ENCODE measurements at regions not wholly inside any gene's neighbourhood (a gene's known extent, or its start where the extent isn't known, plus 50 kb on each side); places are given as distances from the start of the nearest gene placed in this dataset.

DNA sequence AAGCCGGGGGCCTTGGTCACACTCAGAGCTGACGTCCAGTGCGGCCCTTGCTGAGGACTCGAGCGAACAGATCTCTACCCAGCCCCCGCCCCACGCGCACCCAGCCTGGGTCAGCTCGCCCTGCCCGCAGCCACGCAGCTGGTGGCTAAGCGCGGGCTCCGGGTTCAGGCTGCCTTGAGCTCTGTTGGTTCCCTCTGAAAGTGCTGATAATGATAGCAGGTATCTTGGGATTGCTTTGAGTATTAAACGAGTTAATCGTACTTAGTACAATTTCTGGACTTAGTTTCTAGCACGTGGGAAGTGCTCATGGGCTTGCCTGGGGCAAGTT lies 88.1 kb upstream of the TGM3 start:
- TF ChIP-seq DPF2 (IDR thresholded peaks at IDR 0.05) (peak; percentile 3; the same call in 1 of the 2 replicates), STAT1 (conservative IDR thresholded peaks at IDR 0.05) (no peak), ASH2L (IDR thresholded peaks at IDR 0.05; ENCODE audit: borderline replicate concordance, low read depth) (no peak), ZNF217 (IDR thresholded peaks at IDR 0.05) (0 out of 2 replicates have a peak, but pooled peaks have one; percentile 0), STAT3 (IDR thresholded peaks at IDR 0.05; ENCODE audit: low read depth, low read length) (no peak), NFIC (IDR thresholded peaks at IDR 0.05; ENCODE audit: low read depth, low read length) (no peak)
- no peak for DNase-seq (ENCODE audit: low read depth, low spot score)
- CTCF ChIA-PET, result interaction anchor here (0.7 to 4.1 kb wide), 37 partner anchors 9 to 442 kb away, joined by 3 to 78 read pairs (median 4); partner anchors contain the start of gene SNRPB
- no TSS peak for BruUV-seq (replicated peaks)
- Histone ChIP-seq H3K9ac (ENCODE audit: control insufficient read depth, insufficient read depth, low read length) (peak overlapping the region; percentile 51), H3K4me2 (ENCODE audit: control insufficient read depth, insufficient read depth) (peak overlapping the region; percentile 99), H3K27ac (ENCODE audit: control insufficient read depth, insufficient read depth) (no peak overlapping the region), H3K4me1 (ENCODE audit: control insufficient read depth, insufficient read depth, low read length) (peaks cover 3% of the 10 kb centered on the region; the same call in 1 of the 2 replicates), H2AFZ (ENCODE audit: control insufficient read depth, low read depth, low read length) (peak overlapping the region; percentile 89), H3K36me3 (ENCODE audit: control insufficient read depth in 2 of 2, insufficient read depth in 2 of 2, low read length in 1 of 2) (no peaks in the 10 kb centered on the region), H3K27me3 (replicated peaks in 1 of 2; ENCODE audit: control insufficient read depth in 2 of 2, insufficient read depth in 2 of 2, low read length in 1 of 2) (no peaks in the 10 kb centered on the region; a peak in 2 of 4 replicates), H3K79me2 (ENCODE audit: control insufficient read depth, insufficient read depth, low read length) (no peaks in the 10 kb centered on the region), H4K20me1 (ENCODE audit: control insufficient read depth, insufficient read depth) (no peaks in the 10 kb centered on the region), H3K4me3 (peak overlapping the region; percentile 63), H3K9me3 (replicated peaks; ENCODE audit: control insufficient read depth, insufficient read depth, low read length) (no peaks in the 10 kb centered on the region)
- intact Hi-C loops (cut with micrococcal nuclease; ENCODE audit: unreplicated experiment) (loop anchor here (1.0 to 5.0 kb wide), 2 partner anchors 140 to 245 kb away; no protein-coding TSS in a partner anchor), in situ Hi-C loops (cut with MboI) (no loop called here)
- POLR2A ChIA-PET, result interaction anchor here (0.6 to 1.1 kb wide), 2 partner anchors 263 to 338 kb away, joined by 4 read pairs; partner anchors contain the start of gene SNRPB
- SMC1A ChIA-PET (ENCODE audit: uncharacterized antibody, unreplicated experiment), result interaction anchor here (0.7 to 3.4 kb wide), 19 partner anchors 9 to 430 kb away, joined by 3 to 29 read pairs (median 3); no protein-coding TSS in a partner anchor
- WGBS (ENCODE audit: insufficient coverage, insufficient replicate concordance, low lambda C conversion rate, missing lambda C conversion rate), result 0% methylated on average over 14 of the region's 17 CpGs
- no peak for ATAC-seq
- RAD21 ChIA-PET (ENCODE audit: unreplicated experiment), result interaction anchor here (0.6 to 3.6 kb wide), 19 partner anchors 10 to 439 kb away, joined by 3 to 27 read pairs (median 4); partner anchors contain the start of gene SNRPB
- FAIRE-seq, result no peak

DNA sequence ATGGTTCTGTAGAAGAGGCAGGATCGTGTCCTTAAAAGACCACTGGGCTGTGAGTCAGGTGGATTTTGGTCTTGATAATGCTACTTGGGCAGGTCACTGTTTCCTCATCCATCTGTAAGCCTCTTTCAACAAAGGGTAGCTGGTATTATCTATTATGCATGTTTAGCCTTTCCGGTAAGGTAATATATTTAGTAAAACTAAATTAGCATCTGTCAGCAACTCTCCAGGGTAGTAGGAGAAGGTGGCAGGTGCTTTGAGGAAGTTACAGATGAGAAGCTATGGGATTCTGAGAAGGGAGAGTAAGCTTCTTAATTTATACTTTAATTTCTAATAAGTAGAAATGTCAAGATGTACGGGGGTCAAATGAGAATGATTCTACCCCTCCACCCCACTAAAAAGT lies 86.9 kb upstream of the TGM3 start:
- ChIA-PET POLR2A (no interaction called here), SMC1A (ENCODE audit: uncharacterized antibody, unreplicated experiment) (interaction anchor here (0.5 to 3.4 kb wide), 8 partner anchors 10 to 260 kb away, joined by 3 to 29 read pairs (median 6); no protein-coding TSS in a partner anchor), RAD21 (ENCODE audit: unreplicated experiment) (interaction anchor here (0.8 to 3.6 kb wide), 3 partner anchors 92 to 262 kb away, joined by 4 to 19 read pairs (median 4); partner anchors contain the start of gene SNRPB), CTCF (interaction anchor here (0.8 to 4.1 kb wide), 11 partner anchors 11 to 445 kb away, joined by 3 to 78 read pairs (median 5); no protein-coding TSS in a partner anchor)
- Histone ChIP-seq H3K9ac (ENCODE audit: control insufficient read depth, insufficient read depth, low read length) (no peak overlapping the region), H2AFZ (ENCODE audit: control insufficient read depth, low read depth, low read length) (no peak overlapping the region), H3K79me2 (ENCODE audit: control insufficient read depth, insufficient read depth, low read length) (no peaks in the 10 kb centered on the region), H3K27ac (ENCODE audit: control insufficient read depth, insufficient read depth) (no peak overlapping the region), H3K36me3 (ENCODE audit: control insufficient read depth in 2 of 2, insufficient read depth in 2 of 2, low read length in 1 of 2) (no peaks in the 10 kb centered on the region), H3K9me3 (replicated peaks; ENCODE audit: control insufficient read depth, insufficient read depth, low read length) (no peaks in the 10 kb centered on the region), H3K4me2 (ENCODE audit: control insufficient read depth, insufficient read depth) (no peak overlapping the region), H4K20me1 (ENCODE audit: control insufficient read depth, insufficient read depth) (no peaks in the 10 kb centered on the region), H3K27me3 (replicated peaks in 1 of 2; ENCODE audit: control insufficient read depth in 2 of 2, insufficient read depth in 2 of 2, low read length in 1 of 2) (no peaks in the 10 kb centered on the region; a peak in 2 of 4 replicates), H3K4me3 (no peak overlapping the region), H3K4me1 (ENCODE audit: control insufficient read depth, insufficient read depth, low read length) (peaks cover 3% of the 10 kb centered on the region; the same call in 1 of the 2 replicates)
- in situ Hi-C loops (cut with MboI), result no loop called here
- DNase-seq (ENCODE audit: low read depth, low spot score), result no peak
- FAIRE-seq, result no peak
- TF ChIP-seq RB1 (IDR thresholded peaks at IDR 0.05; ENCODE audit: borderline replicate concordance), result no peak
- TF ChIP-seq ZNF274 (IDR thresholded peaks at IDR 0.05; ENCODE audit: insufficient read depth, insufficient read length), result no peak
- TF ChIP-seq RBBP5 (conservative IDR thresholded peaks at IDR 0.05), result no peak
- TF ChIP-seq, protein P1, sequence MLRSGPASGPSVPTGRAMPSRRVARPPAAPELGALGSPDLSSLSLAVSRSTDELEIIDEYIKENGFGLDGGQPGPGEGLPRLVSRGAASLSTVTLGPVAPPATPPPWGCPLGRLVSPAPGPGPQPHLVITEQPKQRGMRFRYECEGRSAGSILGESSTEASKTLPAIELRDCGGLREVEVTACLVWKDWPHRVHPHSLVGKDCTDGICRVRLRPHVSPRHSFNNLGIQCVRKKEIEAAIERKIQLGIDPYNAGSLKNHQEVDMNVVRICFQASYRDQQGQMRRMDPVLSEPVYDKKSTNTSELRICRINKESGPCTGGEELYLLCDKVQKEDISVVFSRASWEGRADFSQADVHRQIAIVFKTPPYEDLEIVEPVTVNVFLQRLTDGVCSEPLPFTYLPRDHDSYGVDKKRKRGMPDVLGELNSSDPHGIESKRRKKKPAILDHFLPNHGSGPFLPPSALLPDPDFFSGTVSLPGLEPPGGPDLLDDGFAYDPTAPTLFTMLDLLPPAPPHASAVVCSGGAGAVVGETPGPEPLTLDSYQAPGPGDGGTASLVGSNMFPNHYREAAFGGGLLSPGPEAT (IDR thresholded peaks at IDR 0.05; ENCODE audit: low read depth), result no peak
- no peak for TF ChIP-seq TCF3 (IDR thresholded peaks at IDR 0.05; ENCODE audit: borderline replicate concordance, insufficient read depth, low read depth, low read length)
- no peak for TF ChIP-seq MYC (IDR thresholded peaks at IDR 0.05; ENCODE audit: insufficient read depth, insufficient read length, insufficient replicate concordance, low read length, severe bottlenecking)
- TF ChIP-seq BRCA1 (IDR thresholded peaks at IDR 0.05; ENCODE audit: low read depth, low read length), result no peak
- intact Hi-C loops (cut with micrococcal nuclease; ENCODE audit: unreplicated experiment), result loop anchor here (5.0 kb wide), 1 partner anchor 138 kb away; no protein-coding TSS in a partner anchor
- no peak for ATAC-seq
- no TSS peak for BruUV-seq (replicated peaks)
- 35% methylated on average over 3 of the region's 3 CpGs for WGBS (ENCODE audit: insufficient coverage, insufficient replicate concordance, low lambda C conversion rate, missing lambda C conversion rate)

All from GM12878 (cell line).